Tibial artery (tissue), 4 donors: ENCODE measurements at regions not wholly inside any gene's neighbourhood (a gene's known extent, or its start where the extent isn't known, plus 50 kb on each side); places are given as distances from the start of the nearest gene placed in this dataset.
"Not testable (repeated sequence)": the region's sequence is repeated elsewhere in the genome, so short reads cannot be mapped to it uniquely, and the experiment has no call there.

Source experiments
- DNase-seq, 2 donors: peaks; one replicate each; pipeline ENCODE4 v3.0.0-alpha.2; 2019
- H3K27ac ChIP-seq, 2 donors: fragments of 200-600 bp; sonication (generic) in 1 of 2; 1 replicate in 1 of 2; 2 replicates in 1 of 2; pipeline ENCODE4 v1.5.1; 2018 to 2019; ENCODE audit warnings: mild to moderate bottlenecking in 1 of 2
- H3K27me3 ChIP-seq, 2 donors: fragments of 200-600 bp; sonication (generic) in 1 of 2; one replicate each; pipeline versions ENCODE4 v1.5.1 to v1.6.0; 2016 to 2019
- H3K36me3 ChIP-seq, 3 donors: fragments of 200-600 bp; sonication (generic) in 2 of 3; one replicate each; pipeline ENCODE4 v1.5.1; 2016 to 2019; ENCODE audit warnings: mild to moderate bottlenecking in 2 of 3
- H3K4me1 ChIP-seq, 4 donors: fragments of 200-600 bp; sonication (generic) in 2 of 4; 1 replicate in 3 of 4; 2 replicates in 1 of 4; pipeline ENCODE4 v1.5.1; 2016 to 2019
- H3K4me3 ChIP-seq, 2 donors: fragments of 200-600 bp; sonication (generic) in 1 of 2; 1 replicate in 1 of 2; 2 replicates in 1 of 2; pipeline ENCODE4 v1.5.1; 2018 to 2019; ENCODE audit warnings: mild to moderate bottlenecking in 2 of 2
- H3K9me3 ChIP-seq, 3 donors: fragments of 200-600 bp; sonication (generic) in 1 of 3; one replicate each; pipeline ENCODE4 v1.5.1; 2016 to 2019
- CTCF ChIP-seq, 2 experiments: fragments of 200-600 bp in 1 of 2; fragments of 450-650 bp in 1 of 2; IDR thresholded peaks; one replicate each; pipeline ENCODE4 v1.5.1; 2017 to 2019; ENCODE audit warnings: antibody characterized with exemption in 2 of 2, mild to moderate bottlenecking in 1 of 2, moderate library complexity in 1 of 2
- intact Hi-C: fragments of 100-400 bp; cut with DNase I; formaldehyde crosslinking; loops from one replicate; pipeline ENCODE4 v1.15.0; 2023; ENCODE audit warnings: low total_unique reads

- no peaks in the 10 kb centered on the region for H3K27me3 ChIP-seq
- H3K27ac ChIP-seq, result no peak overlapping the region
- TF ChIP-seq CTCF (IDR thresholded peaks at IDR 0.05), result no peak
- DNase-seq, result no peak
- no peaks in the 10 kb centered on the region for H3K36me3 ChIP-seq
- no peaks in the 10 kb centered on the region for H3K9me3 ChIP-seq
- intact Hi-C loops, result no loop called here
- no peaks in the 10 kb centered on the region for H3K4me1 ChIP-seq
- no peak overlapping the region for H3K4me3 ChIP-seq
These were observed 1108.1 kb downstream of the PCDH19 start for GRCh38 chrX:99301990-99302389.

GRCh38 chrX:99271641-99272040, 1138.4 kb downstream of the PCDH19 start:
- Histone ChIP-seq H3K4me3 (no peak overlapping the region), H3K27ac (no peak overlapping the region), H3K27me3 (no peaks in the 10 kb centered on the region), H3K36me3 (no peaks in the 10 kb centered on the region), H3K4me1 (no peaks in the 10 kb centered on the region), H3K9me3 (peaks cover 0 to 7% (median 0%) of the 10 kb centered on the region in 3 donors)
- DNase-seq, result peak in 1 of 2 donors; percentile 15
- no peak for TF ChIP-seq CTCF (IDR thresholded peaks at IDR 0.05)
- intact Hi-C loops, result no loop called here

GRCh38 chrX:99266255-99266654, 1143.8 kb downstream of the PCDH19 start:
- Histone ChIP-seq H3K4me3 (no peak overlapping the region), H3K27ac (no peak overlapping the region), H3K4me1 (no peaks in the 10 kb centered on the region), H3K36me3 (no peaks in the 10 kb centered on the region), H3K27me3 (no peaks in the 10 kb centered on the region), H3K9me3 (peaks cover 0 to 7% (median 0%) of the 10 kb centered on the region in 3 donors)
- no peak for TF ChIP-seq CTCF (IDR thresholded peaks at IDR 0.05)
- DNase-seq, result no peak
- intact Hi-C loops, result no loop called here

- no peak overlapping the region for H3K4me3 ChIP-seq
- H3K36me3 ChIP-seq, result no peaks in the 10 kb centered on the region
- DNase-seq, result no peak
- no peak for TF ChIP-seq CTCF (IDR thresholded peaks at IDR 0.05)
- no peaks in the 10 kb centered on the region for H3K27me3 ChIP-seq
- no peak overlapping the region for H3K27ac ChIP-seq
- intact Hi-C loops, result no loop called here
- H3K4me1 ChIP-seq, result no peaks in the 10 kb centered on the region
- H3K9me3 ChIP-seq, result no peaks in the 10 kb centered on the region
These were observed 1161.9 kb downstream of the PCDH19 start for GRCh38 chrX:99248180-99248579.

GRCh38 chrX:99242001-99242400, 1168.1 kb downstream of the PCDH19 start:
- no peaks in the 10 kb centered on the region for H3K4me1 ChIP-seq
- no peak for TF ChIP-seq CTCF (IDR thresholded peaks at IDR 0.05)
- intact Hi-C loops, result no loop called here
- H3K27me3 ChIP-seq, result no peaks in the 10 kb centered on the region
- no peaks in the 10 kb centered on the region for H3K9me3 ChIP-seq
- no peak overlapping the region for H3K27ac ChIP-seq
- DNase-seq, result no peak
- H3K4me3 ChIP-seq, result no peak overlapping the region
- no peaks in the 10 kb centered on the region for H3K36me3 ChIP-seq

- DNase-seq, H3K4me3 ChIP-seq, H3K27me3 ChIP-seq, H3K4me1 ChIP-seq, H3K36me3 ChIP-seq, intact Hi-C loops, H3K27ac ChIP-seq: not testable (repeated sequence)
- H3K9me3 ChIP-seq, result peaks cover 0 to 13% (median 10%) of the 10 kb centered on the region in 3 donors
These were observed 1175.7 kb downstream of the PCDH19 start for GRCh38 chrX:99234384-99234783.
